Uterus (tissue), 3 donors: ENCODE measurements at regions not wholly inside any gene's neighbourhood (a gene's known extent, or its start where the extent isn't known, plus 50 kb on each side); places are given as distances from the start of the nearest gene placed in this dataset.

ENCODE experiments used
- DNase-seq, 2 donors: peaks; one replicate each; pipeline ENCODE4 v3.0.0-alpha.2; 2019 to 2020
- H3K27ac ChIP-seq, 2 donors: fragments of 200-600 bp; sonication (generic); 1 replicate in 1 of 2; 2 replicates in 1 of 2; pipeline ENCODE4 v1.5.1; 2016 to 2018
- H3K27me3 ChIP-seq, 2 donors: fragments of 200-600 bp; sonication (generic); one replicate each; pipeline ENCODE4 v1.5.1; 2018 to 2019; ENCODE audit warnings: control low read depth in 1 of 2
- H3K36me3 ChIP-seq, 2 donors: fragments of 200-600 bp; sonication (generic); one replicate each; pipeline ENCODE4 v1.5.1; 2019; ENCODE audit warnings: control low read depth in 1 of 2
- H3K4me1 ChIP-seq, 2 donors: fragments of 200-600 bp; sonication (generic); one replicate each; pipeline ENCODE4 v1.5.1; 2018 to 2019; ENCODE audit warnings: control low read depth in 1 of 2
- H3K4me3 ChIP-seq, 2 donors: fragments of 200-600 bp; sonication (generic); 1 replicate in 1 of 2; 2 replicates in 1 of 2; pipeline ENCODE4 v1.5.1; 2018 to 2019; ENCODE audit warnings: mild to moderate bottlenecking in 1 of 2
- H3K9me3 ChIP-seq, 2 donors: fragments of 200-600 bp; sonication (generic); one replicate each; pipeline ENCODE4 v1.5.1; 2019; ENCODE audit warnings: control low read depth in 1 of 2
- POLR2A ChIP-seq, 2 donors: fragments of 450-650 bp; IDR thresholded peaks; one replicate each; pipeline ENCODE4 v1.6.1; 2016; ENCODE audit warnings: antibody characterized with exemption in 2 of 2, mild to moderate bottlenecking in 1 of 2, moderate library complexity in 1 of 2
- intact Hi-C: fragments of 100-400 bp; cut with DNase I; formaldehyde crosslinking; loops from one replicate; pipeline ENCODE4 v1.15.1; 2023; ENCODE audit warnings: low total_unique reads
- TF ChIP-seq, protein P1 (sequence below), 4 experiments: fragments of 200-600 bp in 2 of 4; fragments of 450-650 bp in 2 of 4; sonication (generic) in 2 of 4; IDR thresholded peaks; one replicate each; pipeline ENCODE4 v1.5.1; 2016 to 2019; ENCODE audit warnings: antibody characterized with exemption in 4 of 4, mild to moderate bottlenecking in 2 of 4, moderate library complexity in 1 of 4
- donor health status: DM: yes; HTN: yes; CAD: no.

DNA sequence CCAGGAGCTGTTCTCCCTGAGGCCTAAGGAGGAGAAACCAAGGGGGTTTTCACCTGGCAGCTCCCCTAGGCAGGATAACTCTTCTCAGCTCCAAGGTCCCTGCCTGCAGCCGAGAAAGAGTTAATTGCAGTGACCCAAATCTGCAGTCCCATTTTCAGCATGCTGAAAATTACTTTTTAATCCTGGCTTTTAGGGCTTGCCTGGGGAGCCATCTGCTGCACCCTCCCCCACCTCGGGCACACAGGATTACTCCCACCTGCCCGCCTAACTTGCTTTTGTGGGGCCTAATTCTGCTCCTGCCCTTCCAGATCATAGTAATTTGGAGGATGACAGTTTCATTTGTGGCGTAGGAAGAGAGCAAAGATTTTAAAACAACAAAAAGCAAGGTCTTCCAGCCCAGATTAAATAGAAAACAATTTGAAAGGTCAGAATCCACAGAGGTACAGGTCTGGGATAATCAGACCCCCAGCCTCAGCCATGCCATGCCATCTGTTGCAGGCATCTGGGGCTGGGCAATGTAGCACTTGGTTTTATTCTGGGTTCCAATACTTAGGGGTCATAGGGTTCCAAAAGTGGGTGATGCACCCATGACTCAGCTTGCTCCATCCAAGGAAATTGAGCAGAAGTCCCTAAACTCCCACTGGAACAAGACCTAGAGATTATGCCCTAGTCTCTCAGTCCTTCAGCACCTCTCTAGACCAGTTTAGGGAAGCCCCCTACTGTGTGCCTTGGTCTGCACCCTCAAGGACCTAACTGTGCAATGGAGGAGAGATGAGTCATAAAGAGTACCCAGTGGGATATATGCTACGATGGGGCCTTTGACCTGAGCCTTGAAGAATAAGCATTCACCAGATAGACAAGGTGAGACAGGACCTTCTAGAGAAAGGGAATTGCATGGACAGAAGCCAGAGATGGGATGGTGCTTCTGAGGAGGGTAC is 64.5 kb upstream of the NLK start:
- no peaks in the 10 kb centered on the region for H3K36me3 ChIP-seq
- TF ChIP-seq POLR2A (IDR thresholded peaks at IDR 0.05), result no peak
- TF ChIP-seq, protein P1, sequence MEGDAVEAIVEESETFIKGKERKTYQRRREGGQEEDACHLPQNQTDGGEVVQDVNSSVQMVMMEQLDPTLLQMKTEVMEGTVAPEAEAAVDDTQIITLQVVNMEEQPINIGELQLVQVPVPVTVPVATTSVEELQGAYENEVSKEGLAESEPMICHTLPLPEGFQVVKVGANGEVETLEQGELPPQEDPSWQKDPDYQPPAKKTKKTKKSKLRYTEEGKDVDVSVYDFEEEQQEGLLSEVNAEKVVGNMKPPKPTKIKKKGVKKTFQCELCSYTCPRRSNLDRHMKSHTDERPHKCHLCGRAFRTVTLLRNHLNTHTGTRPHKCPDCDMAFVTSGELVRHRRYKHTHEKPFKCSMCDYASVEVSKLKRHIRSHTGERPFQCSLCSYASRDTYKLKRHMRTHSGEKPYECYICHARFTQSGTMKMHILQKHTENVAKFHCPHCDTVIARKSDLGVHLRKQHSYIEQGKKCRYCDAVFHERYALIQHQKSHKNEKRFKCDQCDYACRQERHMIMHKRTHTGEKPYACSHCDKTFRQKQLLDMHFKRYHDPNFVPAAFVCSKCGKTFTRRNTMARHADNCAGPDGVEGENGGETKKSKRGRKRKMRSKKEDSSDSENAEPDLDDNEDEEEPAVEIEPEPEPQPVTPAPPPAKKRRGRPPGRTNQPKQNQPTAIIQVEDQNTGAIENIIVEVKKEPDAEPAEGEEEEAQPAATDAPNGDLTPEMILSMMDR (IDR thresholded peaks at IDR 0.05), result no peak
- no peaks in the 10 kb centered on the region for H3K9me3 ChIP-seq
- no peak for DNase-seq
- no peaks in the 10 kb centered on the region for H3K4me1 ChIP-seq
- H3K27me3 ChIP-seq, result no peaks in the 10 kb centered on the region
- intact Hi-C loops, result no loop called here
- H3K4me3 ChIP-seq, result no peak overlapping the region
- H3K27ac ChIP-seq, result no peak overlapping the region

DNA sequence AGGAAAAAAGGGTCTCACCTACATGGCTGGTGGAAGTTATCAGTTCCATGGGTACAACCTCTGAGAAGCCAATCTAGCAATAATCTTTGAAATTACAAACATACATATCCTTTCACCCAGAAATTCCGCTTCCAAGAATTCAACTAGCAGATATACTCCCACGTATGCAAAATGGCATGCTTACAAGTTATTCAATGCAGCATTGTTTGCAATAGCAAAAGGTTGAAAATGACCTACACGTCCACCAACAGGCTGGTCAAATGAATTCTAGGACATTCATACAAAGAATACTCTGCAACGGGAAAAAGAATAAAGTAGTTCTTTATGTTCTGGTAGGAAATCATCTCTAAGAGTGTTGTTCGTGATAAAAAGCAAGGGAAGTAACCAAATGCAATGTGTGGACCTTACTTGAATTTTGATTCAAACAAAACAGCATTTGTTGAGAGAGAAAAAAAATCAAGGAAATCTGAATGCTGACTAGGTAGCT is 63.7 kb upstream of the NLK start:
- Histone ChIP-seq H3K27me3 (no peaks in the 10 kb centered on the region), H3K4me1 (no peaks in the 10 kb centered on the region), H3K27ac (no peak overlapping the region), H3K4me3 (no peak overlapping the region), H3K36me3 (no peaks in the 10 kb centered on the region), H3K9me3 (no peaks in the 10 kb centered on the region)
- intact Hi-C loops, result no loop called here
- no peak for DNase-seq
- TF ChIP-seq, protein P1 (IDR thresholded peaks at IDR 0.05), result no peak
- no peak for TF ChIP-seq POLR2A (IDR thresholded peaks at IDR 0.05)

DNA sequence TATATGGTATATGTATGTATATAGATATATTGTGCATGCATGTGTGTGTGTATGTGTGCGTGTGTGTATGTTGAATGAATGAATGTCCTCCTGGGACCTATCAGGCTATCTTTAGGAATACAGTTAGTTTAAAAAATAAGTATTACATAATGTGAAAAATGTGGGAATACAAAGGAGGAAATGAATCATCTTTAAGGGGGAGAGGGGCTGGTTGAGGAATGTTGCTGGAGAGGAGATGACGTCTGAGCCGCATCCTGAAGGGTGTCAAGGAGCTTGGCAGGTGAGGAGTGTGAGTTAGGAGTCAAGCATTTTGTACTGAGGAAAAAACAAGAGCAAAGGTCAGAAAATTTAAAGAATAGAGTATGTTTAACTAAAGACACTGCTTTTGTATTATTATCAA is 62.4 kb upstream of the NLK start:
- H3K36me3 ChIP-seq, result no peaks in the 10 kb centered on the region
- TF ChIP-seq POLR2A (IDR thresholded peaks at IDR 0.05), result no peak
- TF ChIP-seq, protein P1 (IDR thresholded peaks at IDR 0.05), result no peak
- peak in 1 of 2 donors; percentile 40 for DNase-seq
- H3K9me3 ChIP-seq, result no peaks in the 10 kb centered on the region
- H3K4me3 ChIP-seq, result no peak overlapping the region
- H3K4me1 ChIP-seq, result no peaks in the 10 kb centered on the region
- no peak overlapping the region for H3K27ac ChIP-seq
- no peaks in the 10 kb centered on the region for H3K27me3 ChIP-seq
- intact Hi-C loops, result no loop called here

DNA sequence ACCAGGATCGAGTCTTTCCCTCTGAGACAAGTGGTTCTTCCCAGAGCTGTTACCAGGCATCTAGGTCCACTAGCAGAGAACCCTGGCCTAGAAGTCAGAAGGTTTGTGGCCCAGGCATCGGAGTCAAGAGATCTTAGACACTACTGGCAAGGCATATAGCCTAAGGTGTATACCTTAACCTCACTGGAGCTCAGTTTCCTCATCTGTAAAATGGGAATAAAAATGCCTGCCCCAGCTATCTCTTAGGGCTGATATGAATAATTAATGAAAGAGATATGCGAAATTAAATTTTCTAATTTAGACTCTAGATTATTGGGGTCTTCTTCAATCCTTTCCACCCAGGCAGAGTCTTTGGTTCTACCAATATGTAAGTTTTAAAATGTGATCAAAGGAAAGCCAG is 60.5 kb upstream of the NLK start:
- Histone ChIP-seq H3K4me1 (no peaks in the 10 kb centered on the region), H3K9me3 (no peaks in the 10 kb centered on the region), H3K4me3 (no peak overlapping the region), H3K27me3 (no peaks in the 10 kb centered on the region), H3K36me3 (no peaks in the 10 kb centered on the region), H3K27ac (no peak overlapping the region)
- intact Hi-C loops, result no loop called here
- TF ChIP-seq, protein P1 (IDR thresholded peaks at IDR 0.05), result no peak
- TF ChIP-seq POLR2A (IDR thresholded peaks at IDR 0.05), result no peak
- DNase-seq, result no peak

DNA sequence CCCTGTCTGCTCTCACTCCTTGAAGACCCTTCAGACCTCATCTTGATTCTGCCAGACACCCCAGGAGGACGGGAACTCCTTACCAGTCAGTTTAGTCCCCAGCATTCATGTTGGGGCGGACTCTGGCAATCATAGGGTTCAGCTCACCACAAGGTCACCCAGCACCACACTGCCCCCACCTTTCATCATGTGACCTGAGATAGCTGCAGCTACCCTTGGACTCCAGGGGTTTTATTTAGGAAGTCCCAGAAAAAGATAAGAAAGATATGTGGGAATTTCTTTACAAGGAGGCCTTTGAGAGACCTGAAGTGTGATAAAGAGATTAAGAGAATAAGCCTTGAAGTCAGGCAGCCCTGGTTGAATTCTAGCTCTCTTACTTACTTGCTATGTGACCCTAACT is 59.8 kb upstream of the NLK start:
- Histone ChIP-seq H3K27me3 (no peaks in the 10 kb centered on the region), H3K4me3 (no peak overlapping the region), H3K27ac (no peak overlapping the region), H3K4me1 (no peaks in the 10 kb centered on the region), H3K36me3 (no peaks in the 10 kb centered on the region), H3K9me3 (no peaks in the 10 kb centered on the region)
- no peak for DNase-seq
- intact Hi-C loops, result no loop called here
- no peak for TF ChIP-seq POLR2A (IDR thresholded peaks at IDR 0.05)
- TF ChIP-seq, protein P1 (IDR thresholded peaks at IDR 0.05), result no peak
